ENCODE measurements at regions not wholly inside any gene's neighbourhood (a gene's known extent, or its start where the extent isn't known, plus 50 kb on each side); places are given as distances from the start of the nearest gene placed in this dataset.

DNA sequence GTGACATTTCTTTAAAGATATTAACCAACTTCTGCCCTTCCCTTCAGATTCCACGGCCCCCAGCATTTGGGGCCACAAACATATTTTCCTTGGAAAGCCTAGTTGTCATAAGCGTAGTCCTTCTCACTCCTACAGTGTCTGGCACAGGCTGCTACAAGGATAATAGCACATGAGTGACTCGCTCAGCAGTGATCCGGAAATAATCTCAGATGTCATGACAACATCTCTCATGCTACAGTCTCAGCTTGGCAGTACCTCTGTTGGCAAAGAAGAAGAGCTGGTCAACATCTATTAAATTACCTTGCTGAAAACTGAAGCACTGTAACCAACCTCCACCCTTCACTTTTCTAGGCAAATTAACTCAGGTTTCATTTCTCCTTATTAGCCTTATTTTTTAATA, 351.7 kb downstream of the RAD51AP2 start:
- TF ChIP-seq POLR2AphosphoS5 (IDR thresholded peaks at IDR 0.05; ENCODE audit: low read depth, low read length) (no peak), ZFX (IDR thresholded peaks at IDR 0.05) (no peak), CEBPB (IDR thresholded peaks at IDR 0.05; ENCODE audit: low read depth) (no peak), RAD21 (IDR thresholded peaks at IDR 0.05; ENCODE audit: low read depth) (no peak), YY1 (IDR thresholded peaks at IDR 0.05; ENCODE audit: extremely low read depth, insufficient replicate concordance, low read depth, low read length) (no peak)
- intact Hi-C loops (cut with micrococcal nuclease): no loop called here
- Histone ChIP-seq H3K9ac (ENCODE audit: low read length) (no peak overlapping the region), H3K36me3 (ENCODE audit: control insufficient read depth in 1 of 2, insufficient read depth in 2 of 2, low read length in 2 of 2) (no peaks in the 10 kb centered on the region), H3K27ac (ENCODE audit: low read depth, low read length) (no peak overlapping the region), H4K20me1 (ENCODE audit: insufficient read depth) (no peaks in the 10 kb centered on the region), H3K4me1 (ENCODE audit: control insufficient read depth in 1 of 2, insufficient read depth in 2 of 2, low read length in 2 of 2) (no peaks in the 10 kb centered on the region), H3K27me3 (ENCODE audit: insufficient read depth, low read length) (peaks cover 40% of the 10 kb centered on the region), H3K9me3 (ENCODE audit: control insufficient read depth in 1 of 2, insufficient read depth in 1 of 2, low read depth in 1 of 2, low read length in 2 of 2) (no peaks in the 10 kb centered on the region), H3K4me3 (replicated peaks in 1 of 2; ENCODE audit: low read depth in 1 of 2, low read length in 2 of 2) (no peak overlapping the region), H3K9me2 (ENCODE audit: insufficient read depth) (no peaks in the 10 kb centered on the region), H3K79me2 (ENCODE audit: insufficient read depth, low read length) (no peaks in the 10 kb centered on the region), H2AFZ (ENCODE audit: low read depth, low read length, poor library complexity, severe bottlenecking) (no peak overlapping the region), H3K4me2 (ENCODE audit: low read length) (no peak overlapping the region)
- ATAC-seq: no peak
- ChIA-PET RAD21 (ENCODE audit: low non-redundant PET in 1 of 2, low total read pairs in 2 of 2, uncharacterized antibody in 2 of 2, unreplicated experiment in 2 of 2) (no interaction called here), CTCF (no interaction called here), POLR2A (no interaction called here)
- DNase-seq (ENCODE audit: low read depth, low spot score): no peak
- no TSS peak for BruUV-seq (replicated peaks)

DNA sequence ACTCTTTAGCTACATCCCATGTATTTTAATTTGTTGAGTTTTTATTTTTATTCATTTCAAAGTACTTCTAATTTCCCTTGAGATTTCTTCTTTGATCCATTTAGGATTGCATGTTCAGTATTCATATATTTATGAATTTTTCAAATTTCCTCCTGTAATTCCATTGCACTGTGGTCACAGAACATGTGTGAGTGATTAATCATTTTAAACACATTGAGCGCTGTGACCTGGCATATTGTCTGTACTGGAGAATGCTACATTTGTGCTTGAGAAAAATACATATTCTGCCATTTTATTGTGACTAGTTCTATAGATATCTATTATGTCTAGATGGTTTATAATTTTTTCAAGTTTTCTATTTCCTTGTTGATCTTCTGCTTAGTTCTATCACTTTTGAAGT, 353.7 kb downstream of the RAD51AP2 start:
- Histone ChIP-seq H3K27ac (ENCODE audit: low read depth, low read length) (no peak overlapping the region), H3K27me3 (ENCODE audit: insufficient read depth, low read length) (peaks cover 41% of the 10 kb centered on the region), H3K79me2 (ENCODE audit: insufficient read depth, low read length) (no peaks in the 10 kb centered on the region), H3K4me3 (replicated peaks in 1 of 2; ENCODE audit: low read depth in 1 of 2, low read length in 2 of 2) (no peak overlapping the region), H3K36me3 (ENCODE audit: control insufficient read depth in 1 of 2, insufficient read depth in 2 of 2, low read length in 2 of 2) (no peaks in the 10 kb centered on the region), H3K4me2 (ENCODE audit: low read length) (no peak overlapping the region), H3K4me1 (ENCODE audit: control insufficient read depth in 1 of 2, insufficient read depth in 2 of 2, low read length in 2 of 2) (no peaks in the 10 kb centered on the region), H2AFZ (ENCODE audit: low read depth, low read length, poor library complexity, severe bottlenecking) (no peak overlapping the region), H3K9ac (ENCODE audit: low read length) (no peak overlapping the region), H4K20me1 (ENCODE audit: insufficient read depth) (no peaks in the 10 kb centered on the region), H3K9me2 (ENCODE audit: insufficient read depth) (no peaks in the 10 kb centered on the region), H3K9me3 (ENCODE audit: control insufficient read depth in 1 of 2, insufficient read depth in 1 of 2, low read depth in 1 of 2, low read length in 2 of 2) (no peaks in the 10 kb centered on the region)
- POLR2A ChIA-PET: no interaction called here
- no peak for TF ChIP-seq CBX3 (IDR thresholded peaks at IDR 0.05; ENCODE audit: low read depth)
- TF ChIP-seq ELF1 (IDR thresholded peaks at IDR 0.05; ENCODE audit: borderline replicate concordance, low read depth): no peak
- RAD21 ChIA-PET (ENCODE audit: low non-redundant PET in 1 of 2, low total read pairs in 2 of 2, uncharacterized antibody in 2 of 2, unreplicated experiment in 2 of 2): no interaction called here
- BruUV-seq (replicated peaks): no TSS peak
- CTCF ChIA-PET: no interaction called here
- ATAC-seq (no peak), DNase-seq (ENCODE audit: low read depth, low spot score) (no peak)
- intact Hi-C loops (cut with micrococcal nuclease): no loop called here

All from HCT116 (cell line).